ENCODE measurements at regions not wholly inside any gene's neighbourhood (a gene's known extent, or its start where the extent isn't known, plus 50 kb on each side); places are given as distances from the start of the nearest gene placed in this dataset.

DNA sequence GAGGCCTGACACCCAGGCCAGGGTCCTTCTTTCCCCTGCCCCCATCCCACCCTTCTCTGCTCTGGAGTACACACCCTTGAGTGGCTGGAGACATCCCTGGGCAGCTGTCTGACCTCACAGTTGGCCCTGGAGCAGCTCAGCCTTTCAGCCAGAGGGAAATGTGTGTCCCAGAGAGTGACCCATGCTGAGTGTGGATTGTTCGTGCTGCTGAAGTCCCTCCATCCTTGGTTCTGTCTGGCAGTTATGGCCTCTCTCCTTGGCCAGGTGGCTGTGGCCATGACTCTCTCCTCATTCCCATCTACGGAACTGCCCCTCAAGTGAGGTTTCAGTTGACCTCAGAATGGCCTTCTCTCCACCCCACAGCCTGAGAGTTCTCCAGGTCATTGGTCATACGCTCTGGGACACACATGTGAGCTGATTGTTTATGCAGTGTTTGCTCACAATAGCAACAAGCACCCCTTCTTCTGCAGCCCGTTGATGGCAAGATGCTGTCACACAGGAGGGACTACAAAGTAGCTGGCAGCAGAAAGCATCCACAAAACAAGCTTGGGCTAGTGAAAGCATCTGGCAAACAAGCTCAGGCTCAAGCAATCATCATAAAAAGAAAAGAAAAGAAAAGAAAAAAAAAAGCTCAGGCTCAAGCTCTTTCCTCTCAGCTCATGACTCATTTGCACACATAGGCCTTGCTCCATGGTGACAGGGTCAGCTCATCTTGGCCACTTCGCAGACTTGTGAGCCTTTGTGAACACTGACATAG lies 55.3 kb upstream of the ITGA11 start:
- TF ChIP-seq, protein P1, sequence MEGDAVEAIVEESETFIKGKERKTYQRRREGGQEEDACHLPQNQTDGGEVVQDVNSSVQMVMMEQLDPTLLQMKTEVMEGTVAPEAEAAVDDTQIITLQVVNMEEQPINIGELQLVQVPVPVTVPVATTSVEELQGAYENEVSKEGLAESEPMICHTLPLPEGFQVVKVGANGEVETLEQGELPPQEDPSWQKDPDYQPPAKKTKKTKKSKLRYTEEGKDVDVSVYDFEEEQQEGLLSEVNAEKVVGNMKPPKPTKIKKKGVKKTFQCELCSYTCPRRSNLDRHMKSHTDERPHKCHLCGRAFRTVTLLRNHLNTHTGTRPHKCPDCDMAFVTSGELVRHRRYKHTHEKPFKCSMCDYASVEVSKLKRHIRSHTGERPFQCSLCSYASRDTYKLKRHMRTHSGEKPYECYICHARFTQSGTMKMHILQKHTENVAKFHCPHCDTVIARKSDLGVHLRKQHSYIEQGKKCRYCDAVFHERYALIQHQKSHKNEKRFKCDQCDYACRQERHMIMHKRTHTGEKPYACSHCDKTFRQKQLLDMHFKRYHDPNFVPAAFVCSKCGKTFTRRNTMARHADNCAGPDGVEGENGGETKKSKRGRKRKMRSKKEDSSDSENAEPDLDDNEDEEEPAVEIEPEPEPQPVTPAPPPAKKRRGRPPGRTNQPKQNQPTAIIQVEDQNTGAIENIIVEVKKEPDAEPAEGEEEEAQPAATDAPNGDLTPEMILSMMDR (IDR thresholded peaks at IDR 0.05; ENCODE audit: extremely low read depth in 1 of 2, insufficient read depth in 1 of 2, low read depth in 1 of 2, low read length in 2 of 2), result no peak
- TF ChIP-seq POLR2A (IDR thresholded peaks at IDR 0.05; ENCODE audit: low read depth, low read length) (no peak), POLR2AphosphoS5 (IDR thresholded peaks at IDR 0.05; ENCODE audit: insufficient read depth, low read depth, low read length) (no peak), JUN (IDR thresholded peaks at IDR 0.05; ENCODE audit: borderline replicate concordance, insufficient read depth, insufficient read length, low read depth) (no peak)

Data from endothelial cell of umbilical vein (primary cell).